IPS-NIHi7 (cell line): ENCODE measurements at regions not wholly inside any gene's neighbourhood (a gene's known extent, or its start where the extent isn't known, plus 50 kb on each side); places are given as distances from the start of the nearest gene placed in this dataset.

Experiments used
- DNase-seq: peaks from one replicate; pipeline ENCODE4 v3.0.0; 2012; ENCODE audit warnings: mixed read lengths; ENCODE audit errors: extremely low spot score

DNA sequence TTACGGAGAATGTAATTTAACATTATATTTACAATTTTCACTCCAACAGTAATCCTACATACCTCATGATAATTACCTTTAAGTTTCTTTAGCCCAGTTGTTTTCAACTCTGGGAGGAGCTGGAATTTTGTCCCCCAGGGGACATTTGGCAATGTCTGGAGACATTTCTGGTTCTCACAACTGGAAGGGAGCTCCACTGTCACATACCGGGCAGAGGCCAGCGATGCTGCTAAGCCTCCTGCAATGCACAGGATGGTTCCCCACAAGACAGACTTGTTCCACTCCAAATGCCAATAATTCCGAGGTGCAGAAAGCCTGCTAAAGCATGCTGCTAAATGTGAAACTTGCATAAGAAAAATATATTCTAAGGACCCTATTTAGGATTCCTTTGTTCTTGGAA is 251.1 kb upstream of the IRX5 start:
- DNase-seq, result no peak

DNA sequence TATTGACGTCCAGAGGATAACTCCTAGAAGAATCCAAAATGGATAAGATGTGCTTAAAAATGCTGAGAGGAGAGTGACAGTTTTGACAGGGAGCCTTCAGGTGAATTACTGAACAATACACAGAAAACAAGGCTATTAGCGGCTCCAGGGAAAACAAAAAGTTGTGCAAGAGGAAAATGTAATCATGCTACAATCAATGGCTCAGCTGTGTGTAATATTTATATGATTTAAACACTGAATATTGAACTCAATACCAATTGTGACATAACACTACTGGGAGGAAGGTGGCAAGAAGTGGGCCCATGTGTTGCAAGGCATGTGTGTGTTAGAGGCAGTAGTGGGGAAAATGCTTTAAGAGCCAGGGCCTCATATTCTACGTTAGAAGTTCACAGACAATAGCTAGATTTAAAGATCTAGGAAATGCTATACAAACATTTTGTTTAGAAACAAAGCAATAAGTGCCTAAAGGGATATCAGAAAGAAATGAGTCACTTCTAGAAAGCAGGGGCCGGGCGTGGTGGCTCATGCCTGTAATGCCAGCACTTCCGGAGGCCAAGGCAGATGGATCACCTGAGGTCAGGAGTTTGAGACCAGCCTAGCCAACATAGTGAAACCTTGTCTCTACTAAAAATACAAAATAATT is 253.2 kb upstream of the IRX5 start:
- DNase-seq, result no peak

DNA sequence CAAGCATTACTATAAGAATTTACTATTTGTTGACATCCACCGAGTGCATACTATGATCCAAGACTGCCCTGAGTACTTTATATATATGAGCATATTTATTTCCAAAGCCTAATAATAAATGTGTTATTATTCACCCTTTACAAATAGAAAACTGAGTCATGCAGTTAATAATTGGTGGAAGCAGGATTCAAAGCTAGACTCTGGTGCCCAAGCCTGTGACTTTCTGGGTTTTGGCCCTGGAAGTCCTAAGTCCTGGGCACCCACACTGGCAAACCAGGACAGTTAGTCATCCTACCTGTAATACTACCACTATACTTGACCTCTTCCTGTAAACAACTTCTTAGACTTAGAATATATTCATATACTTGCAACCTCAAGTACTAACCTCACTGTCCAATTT is 257.4 kb upstream of the IRX5 start:
- DNase-seq, result no peak

DNA sequence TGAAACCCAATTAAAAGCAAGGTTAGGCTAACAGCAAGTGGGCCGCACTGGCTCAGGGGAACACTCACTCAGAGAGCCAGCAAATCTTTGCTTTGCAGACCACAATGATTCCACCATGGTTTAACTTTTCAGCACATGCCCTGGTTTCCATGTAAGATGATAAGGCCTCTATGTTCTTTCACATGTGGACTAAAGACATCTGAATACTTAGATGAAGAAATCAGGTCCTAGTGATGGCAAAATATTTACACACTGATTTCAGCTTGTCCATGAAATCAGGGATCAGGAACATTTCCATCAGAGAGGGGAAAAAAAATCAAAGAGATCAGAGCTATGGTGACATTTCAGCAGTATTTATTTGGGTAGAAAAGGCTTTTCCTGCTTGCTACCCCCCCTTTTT is 258.2 kb upstream of the IRX5 start:
- DNase-seq, result no peak

DNA sequence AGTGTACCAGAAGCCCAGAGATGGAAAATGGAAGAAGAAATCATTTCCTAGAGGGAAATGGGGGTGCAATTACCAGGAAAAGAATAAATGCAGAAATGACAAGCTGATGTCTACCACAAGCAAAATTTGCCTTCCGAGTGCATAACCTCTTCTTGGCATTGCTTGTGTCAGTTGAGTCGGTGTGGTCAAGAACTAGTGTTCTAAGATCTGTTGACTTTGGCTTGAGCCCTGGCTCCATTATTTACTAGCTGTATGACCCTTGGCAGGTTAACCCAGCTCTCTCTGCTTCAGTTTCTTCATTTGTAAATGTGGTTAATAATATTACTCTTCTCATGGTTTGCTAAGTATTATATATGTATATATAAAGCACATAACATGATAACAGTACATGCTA is 273.0 kb upstream of the IRX5 start:
- no peak for DNase-seq

DNA sequence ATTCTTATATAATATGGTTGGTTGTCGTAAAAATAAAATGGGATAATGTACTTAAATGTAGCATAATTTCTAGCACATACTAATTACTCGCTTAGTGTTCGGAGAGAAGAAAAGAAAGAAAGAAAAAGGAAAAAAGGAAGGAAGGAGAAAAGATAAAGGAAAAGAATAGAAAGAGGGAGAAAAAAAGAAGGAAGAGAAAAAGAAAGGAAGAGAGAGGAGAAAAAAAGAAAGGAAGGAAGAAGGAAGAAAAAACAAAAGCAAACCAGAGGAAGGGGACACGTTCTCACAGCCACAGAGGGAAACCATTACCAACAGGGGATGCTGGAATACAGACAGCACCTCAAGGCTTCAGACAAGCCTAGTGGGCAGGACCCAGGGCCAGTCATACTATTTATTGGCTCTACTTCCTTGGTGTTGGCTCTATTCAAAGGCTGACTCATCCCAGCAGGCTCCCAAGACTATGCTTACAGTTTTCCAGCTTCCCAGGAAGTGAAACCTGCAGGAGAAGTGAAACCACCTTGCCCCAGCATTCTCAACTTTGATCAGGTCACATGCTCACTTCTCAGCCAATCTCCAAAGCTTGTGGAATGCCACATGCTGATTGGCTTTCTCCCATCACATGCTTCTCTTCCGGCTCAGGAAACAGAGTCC is 273.5 kb upstream of the IRX5 start:
- DNase-seq, result peak; percentile 32

DNA sequence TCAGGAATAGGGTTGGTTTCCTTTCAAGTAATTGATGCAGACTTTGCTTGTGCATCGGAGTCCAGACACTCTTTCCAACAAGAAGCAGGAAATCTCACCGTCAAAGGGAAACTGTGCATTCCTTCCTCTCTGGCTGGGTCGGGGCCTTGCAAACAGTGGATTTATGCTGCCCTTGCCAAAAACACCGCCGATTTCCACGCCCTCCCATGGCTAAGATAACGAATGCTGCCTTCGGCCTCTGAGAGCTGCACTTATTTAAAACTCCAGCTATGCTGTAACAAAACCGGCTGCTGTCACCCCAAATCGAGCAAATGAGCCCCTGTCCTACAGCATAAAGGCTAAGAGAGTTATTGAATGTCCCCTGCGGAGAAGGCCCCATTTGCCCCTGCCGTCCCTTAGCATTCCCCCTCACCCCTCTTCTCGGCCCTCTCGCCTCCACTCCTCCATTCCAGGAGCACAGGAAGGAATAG is 275.5 kb upstream of the IRX5 start:
- DNase-seq, result no peak

DNA sequence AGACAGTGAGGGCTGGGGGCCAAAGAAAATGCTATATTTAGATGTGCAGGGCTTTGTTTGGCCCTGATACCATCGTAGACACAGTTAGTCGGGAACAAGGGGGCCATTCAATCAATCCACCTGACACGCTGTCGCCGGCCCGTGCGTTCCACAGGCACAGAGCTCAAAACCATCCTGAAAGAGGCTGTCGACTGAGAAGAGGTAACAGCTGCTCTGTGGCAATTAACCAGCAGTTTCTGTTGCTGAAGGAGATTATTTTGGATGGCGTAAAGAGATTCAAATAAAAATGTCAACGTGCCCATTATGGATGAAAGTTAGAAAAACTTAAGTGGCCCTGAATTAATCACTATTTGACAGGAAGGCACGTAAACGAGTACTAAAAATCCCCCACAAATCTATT is 276.2 kb upstream of the IRX5 start:
- DNase-seq, result no peak

DNA sequence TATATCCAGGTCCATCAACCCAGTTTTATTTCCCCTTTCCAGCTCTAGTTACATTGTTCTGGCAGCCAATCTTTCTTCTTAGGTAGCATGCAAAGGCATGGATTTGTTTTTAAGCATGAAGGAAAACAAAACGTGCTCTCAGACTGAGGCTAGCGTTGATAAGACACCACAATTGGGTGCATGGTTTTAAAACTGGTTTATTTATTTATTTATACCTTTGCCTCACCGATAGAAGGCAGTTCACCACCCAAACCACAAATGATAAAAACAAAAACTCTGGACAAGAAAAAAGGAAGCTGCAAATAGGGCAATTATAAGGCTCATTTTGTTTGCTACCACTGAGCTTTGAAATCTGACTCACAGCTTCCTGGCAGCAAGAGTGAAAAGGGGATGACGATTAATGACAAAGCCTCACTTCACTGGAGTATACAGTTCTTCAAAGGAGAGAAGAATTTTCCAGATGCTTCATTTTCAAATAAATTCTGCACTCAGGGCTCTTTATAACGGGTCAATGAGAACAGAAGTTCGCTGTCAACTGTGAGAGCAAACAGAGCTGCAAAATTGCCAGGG is 278.4 kb upstream of the IRX5 start:
- DNase-seq, result no peak

DNA sequence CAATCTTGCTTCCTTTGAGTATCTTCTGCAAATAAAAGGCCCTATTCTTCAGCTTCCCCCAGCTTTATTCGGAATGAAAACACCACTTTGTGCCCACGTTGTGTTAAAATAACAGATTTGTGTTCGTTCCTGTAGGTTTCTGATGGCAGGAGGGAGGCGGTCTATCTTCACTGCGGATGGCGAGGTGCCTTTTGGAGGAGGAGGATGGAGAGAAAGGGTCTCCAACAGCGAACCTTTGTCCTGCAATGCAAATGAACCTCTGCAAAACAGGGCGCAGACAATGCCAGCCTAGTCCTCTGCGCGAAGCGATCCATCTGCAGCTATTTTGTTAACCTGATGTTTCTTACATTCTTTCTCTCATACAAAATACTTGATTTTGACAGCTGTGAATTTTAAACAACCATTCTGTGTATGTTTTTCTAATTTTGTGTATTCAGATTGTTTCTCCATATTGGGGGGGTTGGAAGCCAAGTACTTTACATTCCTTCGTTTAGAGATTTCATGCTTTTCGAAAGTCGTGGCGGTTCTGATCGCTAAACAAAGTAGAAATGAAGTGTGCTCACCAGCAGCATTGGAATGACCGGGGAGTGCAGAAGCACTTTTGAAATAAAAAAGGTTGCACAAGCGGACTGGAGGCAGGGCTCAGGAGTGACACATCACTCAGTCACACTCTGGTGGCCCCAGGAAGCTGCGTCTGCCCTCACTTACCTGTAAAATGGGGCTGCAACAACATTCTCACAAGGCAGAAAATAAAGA is 279.0 kb upstream of the IRX5 start:
- DNase-seq, result peak; percentile 75

DNA sequence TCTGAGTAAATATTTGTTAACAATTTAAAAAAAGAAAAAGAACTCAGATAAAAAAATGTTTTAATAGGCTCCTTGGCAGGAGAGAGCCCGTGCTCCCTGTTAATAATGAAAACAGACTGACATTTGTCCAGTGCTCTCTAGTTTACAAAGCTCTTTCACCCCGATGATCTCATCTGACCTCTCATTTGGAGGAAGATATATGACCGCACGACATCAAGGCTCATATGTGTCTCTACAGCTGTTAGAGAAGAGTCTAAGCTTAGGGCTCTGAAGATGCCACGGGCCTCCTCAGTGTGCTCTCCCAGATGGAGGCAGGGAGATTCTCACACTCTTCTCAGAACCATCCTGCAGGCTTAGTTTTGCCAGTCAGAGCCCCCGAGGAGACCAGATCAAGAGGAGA is 280.8 kb upstream of the IRX5 start:
- DNase-seq, result no peak

DNA sequence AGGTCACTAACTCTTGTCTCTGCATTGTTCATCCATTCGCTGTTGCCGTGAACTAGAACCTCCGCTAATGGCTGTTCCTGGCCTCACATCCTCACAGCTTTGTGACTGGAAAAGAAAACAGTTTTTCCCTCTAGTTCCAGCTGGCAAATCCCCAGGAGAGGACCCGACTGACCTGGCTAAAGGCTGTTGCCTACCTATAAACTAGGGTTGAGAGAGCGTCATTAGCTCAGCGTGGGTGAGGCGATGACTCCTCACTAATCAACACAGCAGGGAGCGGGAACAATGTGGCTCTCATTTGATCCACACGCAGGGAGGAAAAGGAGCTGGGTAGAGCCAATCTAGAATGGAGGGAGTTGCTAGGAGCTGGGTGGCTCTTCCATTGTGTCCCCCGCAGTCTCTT is 282.1 kb upstream of the IRX5 start:
- DNase-seq, result peak; percentile 28

DNA sequence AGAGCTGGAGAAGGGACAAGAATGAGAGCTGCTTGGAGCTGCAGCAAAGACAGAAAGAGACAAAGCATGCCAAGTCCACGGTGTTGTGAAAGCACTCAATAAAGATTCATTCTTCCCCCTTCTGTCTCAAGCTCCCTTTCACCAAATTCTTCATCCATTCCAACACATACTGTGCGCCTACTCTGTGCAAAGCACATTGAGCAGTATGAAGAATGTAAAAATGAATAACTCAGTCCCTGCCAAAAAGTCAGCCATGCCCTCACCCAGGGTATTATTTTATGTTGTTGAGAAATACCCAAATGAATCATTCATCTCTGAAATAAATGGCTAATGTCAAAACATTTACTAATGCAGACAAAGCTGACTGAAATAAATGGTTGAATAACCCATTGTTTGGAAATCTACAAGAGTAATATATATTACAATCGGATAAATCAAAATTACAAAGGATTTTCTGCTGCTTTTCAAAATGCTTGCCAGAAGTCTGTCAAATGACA is 282.9 kb upstream of the IRX5 start:
- no peak for DNase-seq

DNA sequence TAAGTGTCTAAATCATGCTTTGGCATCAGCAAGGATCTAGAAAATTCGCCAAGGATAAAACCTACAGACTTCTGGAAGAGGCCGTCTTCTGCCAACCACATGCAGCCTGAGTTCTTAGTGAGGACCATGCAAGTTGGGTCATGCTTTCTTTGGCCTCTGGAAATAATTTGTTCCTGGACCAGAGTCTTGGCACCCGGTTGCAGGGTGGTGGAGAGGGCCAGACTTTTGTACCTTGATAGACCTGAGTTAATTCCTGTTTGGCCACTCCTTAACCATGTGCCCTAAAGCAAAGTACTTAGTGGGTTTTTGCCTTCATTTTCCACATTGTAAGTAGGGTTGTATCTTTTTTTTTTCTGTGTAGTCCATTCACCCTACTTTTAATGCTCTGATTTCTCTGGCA is 283.4 kb upstream of the IRX5 start:
- no peak for DNase-seq

DNA sequence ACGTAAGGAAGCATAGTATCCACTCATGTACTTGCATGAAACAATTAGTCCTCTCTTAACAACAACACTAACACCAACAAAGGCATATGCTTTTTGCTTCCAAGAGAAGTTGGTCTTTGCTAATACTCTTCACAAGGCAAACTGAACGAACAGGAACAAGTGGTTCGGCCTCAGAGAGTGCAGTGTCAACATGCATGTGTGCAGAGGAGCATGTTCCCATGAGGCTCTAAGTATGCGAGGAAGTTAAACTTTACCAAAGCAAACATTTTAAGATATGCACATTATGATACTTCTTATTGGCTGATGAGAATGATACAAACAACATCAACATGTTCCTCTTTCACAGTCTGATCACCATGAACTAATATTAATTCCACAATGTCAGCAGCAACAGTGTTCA is 285.3 kb upstream of the IRX5 start:
- no peak for DNase-seq

DNA sequence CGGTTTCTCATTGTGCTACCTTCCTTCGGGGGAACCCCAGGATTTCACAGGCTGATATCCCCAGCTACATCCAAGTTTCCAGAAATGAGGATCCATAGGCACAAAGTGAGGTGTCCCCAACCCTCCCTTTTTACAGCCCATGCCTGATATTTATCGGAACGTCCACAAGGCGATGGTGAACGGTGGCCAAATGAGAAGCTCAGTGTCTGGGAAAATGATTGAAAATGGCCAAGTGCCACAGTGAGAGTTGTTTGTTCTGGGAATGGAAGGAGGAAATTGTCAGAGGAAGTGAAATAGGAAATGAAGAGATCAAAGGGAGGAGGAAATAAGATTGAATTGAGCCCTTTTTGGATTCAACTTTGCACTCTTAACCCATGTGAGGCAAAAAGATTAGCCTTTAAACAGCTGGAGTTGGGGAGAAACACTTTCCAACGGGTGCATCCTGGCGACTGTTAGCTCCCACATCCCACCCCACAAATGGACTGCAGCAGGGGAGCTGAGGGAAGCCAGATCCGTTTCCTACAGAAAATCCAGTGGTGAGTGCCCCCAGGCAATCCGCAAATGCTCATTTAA is 294.4 kb upstream of the IRX5 start:
- DNase-seq, result no peak

DNA sequence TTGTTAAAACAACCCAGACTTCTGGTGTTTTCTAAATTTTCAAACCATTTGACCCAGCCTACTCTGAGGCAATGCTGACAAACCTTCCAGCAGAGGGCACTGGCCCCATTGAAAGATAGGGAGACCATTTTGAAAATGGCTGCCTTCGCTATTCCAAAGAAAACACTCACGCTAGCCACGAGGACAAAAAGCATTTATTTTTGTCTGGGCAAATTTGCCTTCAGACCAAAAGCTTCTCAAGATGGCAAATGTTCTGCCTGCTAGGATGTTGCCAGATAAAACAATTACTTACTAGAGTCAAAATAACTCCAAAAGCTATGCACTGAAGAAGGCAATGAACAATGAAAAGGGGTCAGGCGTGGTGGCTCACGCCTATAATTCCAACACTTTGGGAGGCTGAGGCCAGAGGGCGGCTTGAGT is 296.7 kb upstream of the IRX5 start:
- peak; percentile 70 for DNase-seq

DNA sequence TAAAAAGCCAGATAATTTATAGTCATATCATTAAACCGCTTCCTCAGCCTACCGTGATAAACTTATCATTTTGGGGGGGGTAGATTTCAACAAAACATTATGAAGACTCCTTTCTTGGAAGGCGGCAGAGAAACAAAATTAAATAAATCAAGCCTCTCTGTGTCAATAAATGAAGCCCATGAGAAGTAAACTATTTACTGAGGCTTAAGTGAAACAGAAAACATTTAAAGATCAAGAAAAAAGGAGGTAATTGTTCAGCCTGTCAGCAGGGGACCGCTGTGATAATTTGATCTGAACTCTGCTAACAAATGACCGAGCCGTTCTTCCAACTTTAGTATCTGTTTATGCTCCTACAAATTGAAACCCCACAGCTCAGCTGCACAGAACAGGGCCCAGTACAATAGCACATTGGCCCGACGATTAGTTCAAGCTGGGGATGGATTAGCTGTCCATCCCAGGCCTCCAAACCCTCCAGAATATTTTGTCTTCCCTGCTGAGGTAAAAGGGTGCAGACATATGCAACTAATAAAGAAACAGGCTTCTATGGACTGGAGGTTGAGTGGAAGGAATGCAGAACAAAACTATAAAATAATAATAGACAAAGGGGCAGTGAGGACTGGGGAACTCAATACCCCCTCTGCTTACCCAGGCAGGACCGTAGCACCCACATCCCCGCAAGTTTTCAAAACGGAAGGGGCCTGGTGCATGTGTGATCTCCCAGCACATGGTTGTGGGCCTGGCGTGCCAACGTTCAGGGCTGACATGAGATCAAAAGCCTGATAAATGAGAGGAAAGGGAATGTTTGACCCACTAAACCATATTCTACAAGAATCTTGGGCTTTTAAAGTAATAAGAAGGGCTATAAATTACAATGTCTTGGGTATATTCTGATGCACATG is 298.1 kb upstream of the IRX5 start:
- DNase-seq, result no peak

DNA sequence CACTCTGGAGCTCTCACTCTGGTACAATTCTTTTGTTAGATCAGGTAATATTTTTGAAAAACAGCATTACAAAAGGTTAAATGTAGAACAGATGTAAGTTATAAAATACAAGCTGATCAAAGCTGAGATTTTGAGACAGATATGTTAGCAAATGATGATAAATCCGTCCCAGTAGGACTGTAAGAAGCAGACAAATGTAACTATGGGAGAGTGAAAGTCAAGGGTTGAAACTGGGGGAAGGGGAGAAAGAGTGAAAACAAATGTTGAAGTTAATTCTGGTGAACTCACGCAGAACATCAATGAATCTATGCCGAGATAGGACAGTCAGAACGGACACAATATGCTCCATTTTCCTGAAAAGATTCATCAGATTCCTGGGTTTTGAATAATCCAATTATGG is 298.9 kb upstream of the IRX5 start:
- DNase-seq, result no peak

DNA sequence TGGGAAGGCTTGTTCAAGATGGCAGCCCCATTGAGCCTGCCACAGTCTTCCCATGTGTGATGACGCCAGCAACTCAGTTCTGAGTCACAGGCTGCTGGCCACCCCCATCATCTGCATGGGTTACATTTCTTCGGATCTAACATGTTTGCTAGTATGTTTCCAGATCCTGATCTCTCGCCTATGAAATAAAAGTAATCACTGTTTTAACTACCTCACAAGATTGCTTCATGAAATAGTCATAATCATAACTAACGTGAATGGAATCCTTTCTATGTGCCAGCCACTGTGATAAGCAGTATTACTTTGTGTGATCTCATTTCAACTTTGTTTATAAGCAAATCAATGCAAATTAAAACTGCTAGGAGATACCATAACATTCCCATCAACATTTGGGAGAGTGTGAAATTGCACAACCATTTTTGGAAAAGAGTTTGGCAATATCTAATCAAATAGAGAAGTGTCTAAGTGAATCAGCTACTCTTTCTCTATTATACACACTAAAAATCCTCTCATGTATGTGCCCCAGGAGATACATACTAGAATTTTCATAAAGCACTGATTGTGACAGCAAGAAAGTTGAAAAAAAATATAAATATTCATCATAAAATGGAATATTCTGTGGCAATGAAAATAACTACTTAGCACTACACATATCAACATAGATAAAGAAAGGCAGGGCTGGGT is 300.2 kb upstream of the IRX5 start:
- DNase-seq, result no peak
